Neural progenitor cell (in vitro differentiated cells): ENCODE measurements at regions not wholly inside any gene's neighbourhood (a gene's known extent, or its start where the extent isn't known, plus 50 kb on each side); places are given as distances from the start of the nearest gene placed in this dataset.

Experiments
- EZH2 ChIP-seq: fragments of 200-600 bp; sonication (generic); IDR thresholded peaks from 2 replicates; pipeline ENCODE4 v1.6.1; 2017; ENCODE audit warnings: antibody characterized with exemption, mild to moderate bottlenecking, moderate library complexity
- EZH2phosphoT487 ChIP-seq: fragments of 200-600 bp; sonication (generic); IDR thresholded peaks from 2 replicates; pipeline ENCODE4 v1.6.1; 2017; ENCODE audit warnings: antibody characterized with exemption
- TF ChIP-seq, protein P1 (sequence below): fragments of 200-600 bp; sonication (generic); IDR thresholded peaks from 2 replicates; pipeline ENCODE4 v1.5.1; 2017; ENCODE audit warnings: antibody characterized with exemption, mild to moderate bottlenecking

- TF ChIP-seq, protein P1, sequence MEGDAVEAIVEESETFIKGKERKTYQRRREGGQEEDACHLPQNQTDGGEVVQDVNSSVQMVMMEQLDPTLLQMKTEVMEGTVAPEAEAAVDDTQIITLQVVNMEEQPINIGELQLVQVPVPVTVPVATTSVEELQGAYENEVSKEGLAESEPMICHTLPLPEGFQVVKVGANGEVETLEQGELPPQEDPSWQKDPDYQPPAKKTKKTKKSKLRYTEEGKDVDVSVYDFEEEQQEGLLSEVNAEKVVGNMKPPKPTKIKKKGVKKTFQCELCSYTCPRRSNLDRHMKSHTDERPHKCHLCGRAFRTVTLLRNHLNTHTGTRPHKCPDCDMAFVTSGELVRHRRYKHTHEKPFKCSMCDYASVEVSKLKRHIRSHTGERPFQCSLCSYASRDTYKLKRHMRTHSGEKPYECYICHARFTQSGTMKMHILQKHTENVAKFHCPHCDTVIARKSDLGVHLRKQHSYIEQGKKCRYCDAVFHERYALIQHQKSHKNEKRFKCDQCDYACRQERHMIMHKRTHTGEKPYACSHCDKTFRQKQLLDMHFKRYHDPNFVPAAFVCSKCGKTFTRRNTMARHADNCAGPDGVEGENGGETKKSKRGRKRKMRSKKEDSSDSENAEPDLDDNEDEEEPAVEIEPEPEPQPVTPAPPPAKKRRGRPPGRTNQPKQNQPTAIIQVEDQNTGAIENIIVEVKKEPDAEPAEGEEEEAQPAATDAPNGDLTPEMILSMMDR, result no peak
- TF ChIP-seq EZH2 (no peak), EZH2phosphoT487 (no peak)
Observed at GRCh38 chr6:14873101-14873500, 372.8 kb upstream of the JARID2 start.
